ENCODE measurements at regions not wholly inside any gene's neighbourhood (a gene's known extent, or its start where the extent isn't known, plus 50 kb on each side); places are given as distances from the start of the nearest gene placed in this dataset.
"Not testable (repeated sequence)": the region's sequence is repeated elsewhere in the genome, so short reads cannot be mapped to it uniquely, and the experiment has no call there.

- intact Hi-C loops (cut with DNase I): no loop called here
- peaks cover 0 to 3% (median 0%) of the 10 kb centered on the region in 3 donors for H3K9me3 ChIP-seq (replicated peaks in 1 of 3)
- TF ChIP-seq POLR2A (IDR thresholded peaks at IDR 0.05) (no peak), CTCF (IDR thresholded peaks at IDR 0.05) (no peak)
- no peak for DNase-seq
- WGBS, 4 donors: 76 to 97% (median 87%) methylated on average over 1 of the region's 1 CpG
- H3K4me3 ChIP-seq: no peak overlapping the region
- no peaks in the 10 kb centered on the region for H3K36me3 ChIP-seq (replicated peaks in 1 of 2)
- H3K27me3 ChIP-seq: no peaks in the 10 kb centered on the region
- no peaks in the 10 kb centered on the region for H3K4me1 ChIP-seq (replicated peaks in 1 of 2)
- no peak overlapping the region for H3K27ac ChIP-seq
These were observed 248.5 kb downstream of the RNF144A start for GRCh38 chr2:7165736-7166135.

- WGBS, 4 donors: 60 to 86% (median 77%) methylated on average over 6 of the region's 6 CpGs
- Histone ChIP-seq H3K4me1 (replicated peaks in 1 of 2) (no peaks in the 10 kb centered on the region), H3K27ac (no peak overlapping the region), H3K9me3 (replicated peaks in 1 of 3) (no peaks in the 10 kb centered on the region), H3K36me3 (replicated peaks in 1 of 2) (no peaks in the 10 kb centered on the region), H3K4me3 (no peak overlapping the region), H3K27me3 (no peaks in the 10 kb centered on the region)
- intact Hi-C loops (cut with DNase I): no loop called here
- no peak for DNase-seq
- TF ChIP-seq CTCF (IDR thresholded peaks at IDR 0.05) (no peak), POLR2A (IDR thresholded peaks at IDR 0.05) (no peak)
These were observed 250.7 kb downstream of the RNF144A start for GRCh38 chr2:7167801-7168411.

- DNase-seq: no peak
- Histone ChIP-seq H3K36me3 (replicated peaks in 1 of 2) (no peaks in the 10 kb centered on the region), H3K9me3 (replicated peaks in 1 of 3) (no peaks in the 10 kb centered on the region), H3K4me1 (replicated peaks in 1 of 2) (no peaks in the 10 kb centered on the region), H3K4me3 (no peak overlapping the region), H3K27me3 (no peaks in the 10 kb centered on the region), H3K27ac (no peak overlapping the region)
- TF ChIP-seq CTCF (IDR thresholded peaks at IDR 0.05) (no peak), POLR2A (IDR thresholded peaks at IDR 0.05) (no peak)
- WGBS, 4 donors: 89 to 96% (median 92%) methylated on average over 6 of the region's 6 CpGs
- intact Hi-C loops (cut with DNase I): no loop called here
These were observed 252.4 kb downstream of the RNF144A start for GRCh38 chr2:7169593-7169992.

GRCh38 chr2:7178996-7179395 lies 261.8 kb downstream of the RNF144A start:
- H3K27ac ChIP-seq; H3K4me1 ChIP-seq (replicated peaks in 1 of 2); DNase-seq; intact Hi-C loops (cut with DNase I); H3K27me3 ChIP-seq; H3K4me3 ChIP-seq; H3K9me3 ChIP-seq (replicated peaks in 1 of 3); H3K36me3 ChIP-seq (replicated peaks in 1 of 2): not testable (repeated sequence)
- 94 to 97% (median 95%) methylated on average over 16 to 17 of the region's 17 CpGs for WGBS, 4 donors

- Histone ChIP-seq H3K36me3 (replicated peaks in 1 of 2) (no peaks in the 10 kb centered on the region), H3K27me3 (no peaks in the 10 kb centered on the region), H3K4me3 (no peak overlapping the region), H3K27ac (no peak overlapping the region), H3K4me1 (replicated peaks in 1 of 2) (no peaks in the 10 kb centered on the region), H3K9me3 (replicated peaks in 1 of 3) (no peaks in the 10 kb centered on the region)
- intact Hi-C loops (cut with DNase I): no loop called here
- DNase-seq: peak in 2 of 7 donors; percentile 2 to 19
- 68 to 73% (median 72%) methylated on average over 9 of the region's 9 CpGs for WGBS, 4 donors
- no peak for TF ChIP-seq POLR2A (IDR thresholded peaks at IDR 0.05)
- TF ChIP-seq CTCF (IDR thresholded peaks at IDR 0.05): no peak
These were observed 263.6 kb downstream of the RNF144A start for GRCh38 chr2:7180638-7181370.

All from adrenal gland (tissue), 9 donors.